HepG2 (cell line): ENCODE measurements at regions not wholly inside any gene's neighbourhood (a gene's known extent, or its start where the extent isn't known, plus 50 kb on each side); places are given as distances from the start of the nearest gene placed in this dataset.

ENCODE experiments used
- ATAC-seq: fragments of 200-7000 bp; cut with Tn5 transposase; 3 replicates; pipeline ENCODE4 v1.9.1; 2020; ENCODE audit warnings: mild to moderate bottlenecking, moderate library complexity
- BruUV-seq: library from RNA; stranded (reverse); fragments of 400-500 nt; replicated peaks from 2 replicates; lab custom pipeline; 2021; lab: Mats Ljungman, UMichigan
- CTCF ChIA-PET: fragments of 300-600 bp; formaldehyde crosslinking; extraction: SDS; loops from one replicate; lab custom pipeline; 2021; ENCODE audit warnings: low total read pairs, inconsistent platforms, low intra/inter-chr PET ratio; lab: Yijun Ruan, JAX
- POLR2A ChIA-PET: fragments of 350-600 bp; sonication (Branson Sonifier 250); formaldehyde crosslinking; loops from one replicate; lab custom pipeline; 2020; ENCODE audit warnings: antibody characterized with exemption, inconsistent platforms; lab: Yijun Ruan, JAX
- DNase-seq: peaks from one replicate; pipeline ENCODE4 v3.0.0-alpha.2; 2015; ENCODE audit warnings: low spot score
- FAIRE-seq: peaks from 3 replicates; lab custom pipeline; 2011; peaks lifted over from hg19 to GRCh38; lab: Jason Lieb, UNC
- H2AFZ ChIP-seq: one replicate; pipeline ENCODE4 v1.6.1; 2011; ENCODE audit warnings: low read length, inconsistent platforms
- H3K27ac ChIP-seq: fragments of 300-600 bp; 3 replicates; pipeline ENCODE4 v1.8.0; 2011; ENCODE audit warnings: mixed run types, mild to moderate bottlenecking, mixed read lengths, low read length, inconsistent platforms; ENCODE audit not compliant: insufficient read depth; ENCODE audit errors: extremely low read length
- H3K27me3 ChIP-seq, 2 experiments: fragments of 200-600 bp in 1 of 2; 2 replicates in 1 of 2; 3 replicates in 1 of 2; pipeline versions ENCODE4 v1.6.0 to v1.8.0; 2011; ENCODE audit warnings: low read length in 2 of 2, mild to moderate bottlenecking in 2 of 2, moderate library complexity in 2 of 2, inconsistent platforms in 1 of 2; ENCODE audit not compliant: insufficient read depth in 2 of 2, control insufficient read depth in 1 of 2
- H3K36me3 ChIP-seq, 2 experiments: fragments of 200-600 bp in 1 of 2; replicated peaks in 1 of 2; 2 replicates in 1 of 2; 3 replicates in 1 of 2; pipeline versions ENCODE4 v1.5.1 to v1.8.0; 2011; ENCODE audit warnings: low read length in 2 of 2, inconsistent platforms in 1 of 2; ENCODE audit not compliant: insufficient read depth in 2 of 2, control insufficient read depth in 1 of 2
- H3K4me1 ChIP-seq: 2 replicates; pipeline ENCODE4 v1.5.1; 2012; ENCODE audit warnings: low read length, inconsistent platforms; ENCODE audit not compliant: insufficient read depth
- H3K4me2 ChIP-seq: 2 replicates; pipeline ENCODE4 v1.6.0; 2011; ENCODE audit warnings: low read depth, low read length, inconsistent platforms
- H3K4me3 ChIP-seq, 3 experiments: fragments of 200-600 bp in 1 of 3; sonication (generic), shearing (Covaris generic) in 1 of 3; replicated peaks in 1 of 3; 2 replicates each; pipeline ENCODE4 v1.5.1; 2011 to 2016; ENCODE audit warnings: low read length in 3 of 3, inconsistent platforms in 2 of 3, low read depth in 2 of 3, mild to moderate bottlenecking in 2 of 3, control low read depth in 1 of 3, mixed read lengths in 1 of 3; ENCODE audit not compliant: insufficient read depth in 1 of 3
- H3K79me2 ChIP-seq: one replicate; pipeline ENCODE4 v1.6.1; 2011; ENCODE audit warnings: low read length, inconsistent platforms; ENCODE audit not compliant: insufficient read depth
- H3K9ac ChIP-seq: 2 replicates; pipeline ENCODE4 v1.6.0; 2011; ENCODE audit warnings: mild to moderate bottlenecking, low read depth, low read length, inconsistent platforms; ENCODE audit not compliant: insufficient read depth
- H3K9me3 ChIP-seq: 2 replicates; pipeline ENCODE4 v1.5.1; 2012; ENCODE audit warnings: mild to moderate bottlenecking, low read length
- H4K20me1 ChIP-seq: 2 replicates; pipeline ENCODE4 v1.6.0; 2011; ENCODE audit warnings: inconsistent platforms, mild to moderate bottlenecking, low read length, moderate library complexity; ENCODE audit not compliant: insufficient read depth
- NFRKB ChIP-seq: fragments of 450-650 bp; IDR thresholded peaks from 2 replicates; pipeline ENCODE4 v1.6.1; 2017
- SRY ChIP-seq: sonication (generic); formaldehyde crosslinking; IDR thresholded peaks from 2 replicates; pipeline ENCODE4 v1.8.0; 2022; ENCODE audit warnings: mild to moderate bottlenecking, missing genetic modification reagents
- ZNF407 ChIP-seq: sonication (generic); formaldehyde crosslinking; IDR thresholded peaks from one replicate; pipeline ENCODE4 v1.5.1; 2020; ENCODE audit warnings: mild to moderate bottlenecking, missing genetic modification reagents; ENCODE audit errors: not compliant biosample characterization
- WGBS: methylation state at CpG from one replicate; pipeline ENCODE4 v1.1.6; 2017; ENCODE audit warnings: low lambda C conversion rate; 5-methylcytosine and 5-hydroxymethylcytosine counted together
- in situ Hi-C: cut with HindIII; loops from 2 replicates; pipeline ENCODE4 v1.10.0; 2017; ENCODE audit warnings: low pct_unique_long_range_greater_than_20kb; ENCODE audit not compliant: extremely low pct_ligation_motif_present
- intact Hi-C: fragments of 100-400 bp; cut with micrococcal nuclease; formaldehyde crosslinking; loops from one replicate; pipeline ENCODE4 v1.10.0; 2022; ENCODE audit not compliant: unreplicated experiment

- CTCF ChIA-PET: no interaction called here
- Histone ChIP-seq H3K4me1 (no peaks in the 10 kb centered on the region), H4K20me1 (no peaks in the 10 kb centered on the region), H3K36me3 (no peaks in the 10 kb centered on the region), H3K4me2 (no peak overlapping the region), H3K9ac (no peak overlapping the region), H3K9me3 (no peaks in the 10 kb centered on the region), H2AFZ (no peak overlapping the region), H3K27me3 (no peaks in the 10 kb centered on the region; a peak in 1 of 5 replicates), H3K27ac (no peak overlapping the region), H3K79me2 (no peaks in the 10 kb centered on the region), H3K4me3 (no peak overlapping the region)
- BruUV-seq: no TSS peak
- in situ Hi-C loops (no loop called here), intact Hi-C loops (no loop called here)
- FAIRE-seq: no peak
- no peak for ATAC-seq
- no peak for DNase-seq
- 44% methylated on average over 1 of the region's 1 CpG for WGBS
- TF ChIP-seq ZNF407 (CRISPR knock-in tag): no peak
- no peak for TF ChIP-seq SRY
- no peak for TF ChIP-seq NFRKB
- POLR2A ChIA-PET: no interaction called here
These were observed 83.0 kb upstream of the FAR2 start for GRCh38 chr12:29066011-29066588.
